ENCODE measurements at regions not wholly inside any gene's neighbourhood (a gene's known extent, or its start where the extent isn't known, plus 50 kb on each side); places are given as distances from the start of the nearest gene placed in this dataset.

GRCh38 chr5:174999581-174999980 lies 275.2 kb downstream of the MSX2 start:
- no peak overlapping the region for H2AFZ ChIP-seq (ENCODE audit: low read length)
- no peaks in the 10 kb centered on the region for H3K27me3 ChIP-seq (ENCODE audit: insufficient read depth, low read length)
- no peaks in the 10 kb centered on the region for H3K36me3 ChIP-seq (ENCODE audit: insufficient read depth, low read length)
- no peaks in the 10 kb centered on the region for H3K9me2 ChIP-seq (ENCODE audit: low read depth, low read length)
- H3K4me3 ChIP-seq (ENCODE audit: low read depth, low read length, poor library complexity, severe bottlenecking): no peak overlapping the region
- H3K79me2 ChIP-seq (ENCODE audit: insufficient read depth, low read length): no peaks in the 10 kb centered on the region
- no peak overlapping the region for H3K9ac ChIP-seq (ENCODE audit: low read length)
- TF ChIP-seq CTCF (IDR thresholded peaks at IDR 0.05; ENCODE audit: low read length) (no peak), EZH2 (IDR thresholded peaks at IDR 0.05; ENCODE audit: borderline replicate concordance, low read length) (no peak)
- no peaks in the 10 kb centered on the region for H4K20me1 ChIP-seq (ENCODE audit: insufficient read depth, low read length)
- no peaks in the 10 kb centered on the region for H3K9me3 ChIP-seq (ENCODE audit: low read length)
- no peaks in the 10 kb centered on the region for H3F3A ChIP-seq (ENCODE audit: insufficient read depth, low read length)
- H3K4me2 ChIP-seq (ENCODE audit: low read length): no peak overlapping the region
- H3K4me1 ChIP-seq (ENCODE audit: insufficient read depth, low read length, severe bottlenecking): no peaks in the 10 kb centered on the region
- no peak overlapping the region for H3K27ac ChIP-seq (ENCODE audit: low read depth, low read length, poor library complexity, severe bottlenecking)

GRCh38 chr5:174998131-174998730 lies 273.8 kb downstream of the MSX2 start:
- no peaks in the 10 kb centered on the region for H3F3A ChIP-seq (ENCODE audit: insufficient read depth, low read length)
- no peaks in the 10 kb centered on the region for H4K20me1 ChIP-seq (ENCODE audit: insufficient read depth, low read length)
- H3K9me2 ChIP-seq (ENCODE audit: low read depth, low read length): no peaks in the 10 kb centered on the region
- H3K27ac ChIP-seq (ENCODE audit: low read depth, low read length, poor library complexity, severe bottlenecking): no peak overlapping the region
- H3K27me3 ChIP-seq (ENCODE audit: insufficient read depth, low read length): no peaks in the 10 kb centered on the region
- H2AFZ ChIP-seq (ENCODE audit: low read length): no peak overlapping the region
- H3K4me2 ChIP-seq (ENCODE audit: low read length): no peak overlapping the region
- H3K9ac ChIP-seq (ENCODE audit: low read length): no peak overlapping the region
- no peak overlapping the region for H3K4me3 ChIP-seq (ENCODE audit: low read depth, low read length, poor library complexity, severe bottlenecking)
- no peak for TF ChIP-seq EZH2 (IDR thresholded peaks at IDR 0.05; ENCODE audit: borderline replicate concordance, low read length)
- TF ChIP-seq CTCF (IDR thresholded peaks at IDR 0.05; ENCODE audit: low read length): no peak
- no peaks in the 10 kb centered on the region for H3K36me3 ChIP-seq (ENCODE audit: insufficient read depth, low read length)
- no peaks in the 10 kb centered on the region for H3K9me3 ChIP-seq (ENCODE audit: low read length)
- H3K79me2 ChIP-seq (ENCODE audit: insufficient read depth, low read length): no peaks in the 10 kb centered on the region
- H3K4me1 ChIP-seq (ENCODE audit: insufficient read depth, low read length, severe bottlenecking): no peaks in the 10 kb centered on the region

GRCh38 chr5:174997688-174998087 lies 273.3 kb downstream of the MSX2 start:
- H3K9me2 ChIP-seq (ENCODE audit: low read depth, low read length): no peaks in the 10 kb centered on the region
- TF ChIP-seq EZH2 (IDR thresholded peaks at IDR 0.05; ENCODE audit: borderline replicate concordance, low read length) (no peak), CTCF (IDR thresholded peaks at IDR 0.05; ENCODE audit: low read length) (no peak)
- H3K4me2 ChIP-seq (ENCODE audit: low read length): no peak overlapping the region

More at GRCh38 chr5:174997688-174998087, 273.3 kb downstream of the MSX2 start:
- Histone ChIP-seq H3K27me3 (ENCODE audit: insufficient read depth, low read length) (no peaks in the 10 kb centered on the region), H3F3A (ENCODE audit: insufficient read depth, low read length) (no peaks in the 10 kb centered on the region), H3K4me3 (ENCODE audit: low read depth, low read length, poor library complexity, severe bottlenecking) (no peak overlapping the region), H2AFZ (ENCODE audit: low read length) (no peak overlapping the region), H3K27ac (ENCODE audit: low read depth, low read length, poor library complexity, severe bottlenecking) (no peak overlapping the region), H3K79me2 (ENCODE audit: insufficient read depth, low read length) (no peaks in the 10 kb centered on the region), H3K4me1 (ENCODE audit: insufficient read depth, low read length, severe bottlenecking) (no peaks in the 10 kb centered on the region), H3K36me3 (ENCODE audit: insufficient read depth, low read length) (no peaks in the 10 kb centered on the region), H4K20me1 (ENCODE audit: insufficient read depth, low read length) (no peaks in the 10 kb centered on the region), H3K9ac (ENCODE audit: low read length) (no peak overlapping the region), H3K9me3 (ENCODE audit: low read length) (no peaks in the 10 kb centered on the region)

Data from OCI-LY1 (cell line).